GM12892 (cell line): ENCODE measurements at regions not wholly inside any gene's neighbourhood (a gene's known extent, or its start where the extent isn't known, plus 50 kb on each side); places are given as distances from the start of the nearest gene placed in this dataset.
"Not testable (repeated sequence)": the region's sequence is repeated elsewhere in the genome, so short reads cannot be mapped to it uniquely, and the experiment has no call there.

Experiments used
- POLR2A ChIP-seq: IDR thresholded peaks from 2 replicates; pipeline ENCODE4 v1.6.1; 2011; ENCODE audit warnings: low read depth, low read length, control low read depth
- POLR2AphosphoS5 ChIP-seq: IDR thresholded peaks from 2 replicates; pipeline ENCODE4 v1.6.1; 2011; ENCODE audit warnings: low read depth, low read length, control low read depth

DNA sequence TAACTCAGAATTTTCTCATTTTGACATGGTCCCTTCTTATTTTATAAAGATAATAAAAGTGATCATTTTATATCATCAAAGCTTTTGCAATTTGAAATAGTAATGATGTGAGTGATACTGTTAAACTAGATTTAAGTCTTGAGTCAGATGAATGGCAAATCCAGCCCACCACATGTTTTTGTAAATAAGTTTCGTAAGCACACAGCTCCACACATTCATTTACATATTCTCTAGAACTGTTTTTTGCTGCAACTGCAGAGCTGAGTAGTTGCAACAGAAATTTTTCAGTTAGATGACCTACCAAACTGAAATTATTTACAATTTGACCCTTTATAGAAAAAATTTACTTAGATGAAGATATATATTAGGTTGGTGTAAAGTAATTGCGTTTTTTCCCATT is 75.1 kb upstream of the ADORA2B start:
- TF ChIP-seq POLR2A, POLR2AphosphoS5: not testable (repeated sequence)
